GM18858 (cell line): ENCODE measurements at regions not wholly inside any gene's neighbourhood (a gene's known extent, or its start where the extent isn't known, plus 50 kb on each side); places are given as distances from the start of the nearest gene placed in this dataset.
"Not testable (repeated sequence)": the region's sequence is repeated elsewhere in the genome, so short reads cannot be mapped to it uniquely, and the experiment has no call there.

Experiments used
- ATAC-seq: cut with Tn5 transposase; IDR thresholded peaks from one replicate; pipeline ENCODE4 v1.9.1; 2021; ENCODE audit not compliant: unreplicated experiment

GRCh38 chr18:67805261-67805660 is 288.7 kb upstream of the DSEL start:
- no peak for ATAC-seq

DNA sequence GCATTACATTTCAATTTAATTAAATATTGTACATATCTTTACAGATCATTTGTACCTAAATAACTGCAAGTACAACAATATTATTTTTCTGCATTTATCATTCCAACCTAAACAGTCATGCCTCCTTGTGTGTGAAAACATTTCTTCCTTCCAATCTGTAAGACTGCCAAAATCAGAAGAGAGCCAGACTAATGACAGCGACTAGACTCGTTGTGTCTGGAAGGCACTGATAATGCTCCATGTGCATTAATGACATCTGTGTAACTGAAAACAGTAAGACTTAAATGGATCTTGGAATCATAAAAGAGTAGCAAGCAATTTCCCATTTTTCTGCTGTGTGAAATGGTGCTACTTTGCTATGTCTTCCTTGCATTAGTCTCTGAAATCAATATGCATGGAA is 278.0 kb upstream of the DSEL start:
- no peak for ATAC-seq

GRCh38 chr18:67790527-67790926 is 274.0 kb upstream of the DSEL start:
- no peak for ATAC-seq

DNA sequence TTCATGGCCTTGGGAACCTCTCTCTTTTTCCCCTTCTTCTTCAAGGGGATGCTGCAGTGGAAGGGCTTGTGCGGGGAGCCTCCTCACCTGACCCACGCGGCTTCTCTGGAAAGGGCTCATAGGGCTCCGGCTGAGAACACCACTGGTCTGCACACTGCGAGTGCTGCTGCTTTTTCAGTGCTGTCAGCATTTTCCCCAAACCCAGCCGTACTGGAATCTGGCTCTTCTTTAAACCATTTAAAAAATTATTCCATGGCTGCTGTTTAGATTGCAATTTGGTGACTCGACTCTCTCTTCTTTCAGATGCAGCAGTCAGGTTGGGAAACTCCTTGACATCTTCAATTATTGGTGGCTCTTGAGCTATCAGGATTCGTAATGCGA is 272.6 kb upstream of the DSEL start:
- ATAC-seq = no peak

DNA sequence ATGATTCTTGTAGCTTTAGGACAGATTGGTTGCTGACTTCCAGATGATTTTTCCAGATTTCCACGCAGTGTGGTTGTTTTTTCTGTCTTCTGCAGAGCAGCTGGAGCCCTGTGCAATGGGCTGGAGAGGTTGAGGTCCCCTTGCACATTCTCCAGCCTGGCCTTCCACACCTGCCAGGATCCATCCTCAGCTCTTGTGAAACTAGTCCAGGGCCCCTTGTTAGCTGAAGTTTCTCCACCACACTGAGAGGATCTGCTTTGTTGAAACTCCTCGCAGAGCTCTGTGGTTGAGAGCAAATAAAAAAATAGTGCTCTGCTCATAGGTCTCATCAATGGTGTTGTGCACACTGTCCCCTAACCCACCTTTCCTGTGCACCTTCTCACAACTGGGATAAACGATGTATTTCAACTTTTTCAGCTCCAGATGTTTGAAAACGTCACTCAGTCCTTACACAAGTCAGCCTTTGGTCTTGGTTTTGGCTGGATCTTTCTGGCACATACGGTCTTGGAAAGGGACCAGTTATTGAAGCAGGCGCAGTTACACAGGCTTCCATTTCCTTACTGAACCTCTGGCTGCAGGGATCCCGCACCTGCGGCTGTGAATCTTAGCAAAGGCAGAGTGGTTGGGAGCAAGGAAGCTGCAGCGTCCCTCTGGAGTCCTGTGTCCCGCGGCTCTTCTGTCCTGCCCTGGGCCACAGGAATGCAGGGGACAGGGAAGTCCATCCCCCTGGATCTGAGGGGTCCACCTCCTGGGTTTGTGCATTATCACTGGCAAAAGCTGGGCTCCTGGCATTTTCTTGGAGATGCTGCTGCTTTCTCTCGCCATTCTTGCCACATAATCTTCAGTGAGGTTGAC is 272.0 kb upstream of the DSEL start:
- ATAC-seq = no peak

DNA sequence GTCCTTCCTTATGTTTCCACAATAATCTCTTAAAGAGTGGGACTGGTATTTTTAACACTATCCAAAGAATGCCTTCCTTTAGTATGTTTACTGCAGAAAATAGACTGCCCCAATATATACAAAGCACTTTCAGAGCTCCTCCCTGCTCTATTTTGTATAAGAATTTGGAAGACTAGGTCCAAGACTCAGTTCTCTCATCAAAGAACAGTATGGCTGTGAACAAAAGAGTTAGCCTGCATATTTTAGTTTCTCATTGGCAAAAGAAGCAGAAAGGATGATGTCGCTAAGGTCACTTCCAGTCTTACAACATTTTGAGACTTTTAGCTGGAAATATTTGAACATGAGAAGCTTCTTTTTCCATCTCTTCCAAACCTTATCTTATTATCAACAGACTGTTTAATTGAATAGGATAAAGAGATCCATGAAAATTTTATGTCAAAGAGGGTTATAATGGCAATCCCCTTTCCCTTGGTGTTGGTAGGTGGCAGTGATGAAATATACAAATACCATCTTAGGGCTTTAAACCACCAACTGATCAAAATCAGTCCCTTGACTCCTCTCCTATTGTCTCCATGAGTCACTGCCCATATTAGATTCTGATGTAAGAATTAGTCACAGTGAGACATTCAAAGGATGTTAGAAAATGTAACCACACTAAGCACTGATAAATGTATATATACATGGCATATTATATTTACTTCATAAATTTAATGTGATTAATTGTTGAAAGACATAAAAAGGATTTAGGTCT is 266.9 kb upstream of the DSEL start:
- ATAC-seq = no peak

DNA sequence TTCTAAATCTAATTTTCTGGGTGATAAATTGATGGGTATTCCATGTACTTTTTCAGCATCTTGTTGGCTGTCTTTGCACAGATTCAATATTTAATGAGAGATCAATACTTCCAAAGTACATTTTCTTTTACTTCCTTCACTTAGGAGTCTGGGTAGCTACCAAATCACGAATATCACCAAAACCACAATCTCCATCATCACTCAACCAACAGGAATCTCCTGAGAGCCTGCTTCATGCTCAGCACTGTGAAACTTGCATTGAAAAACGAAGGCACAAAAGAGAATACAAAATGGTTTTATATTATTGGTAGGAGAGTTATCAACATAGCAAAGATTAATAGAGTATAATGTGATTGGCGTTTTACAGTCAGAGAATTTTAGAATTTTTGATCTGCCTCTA is 261.5 kb upstream of the DSEL start:
- ATAC-seq = no peak

DNA sequence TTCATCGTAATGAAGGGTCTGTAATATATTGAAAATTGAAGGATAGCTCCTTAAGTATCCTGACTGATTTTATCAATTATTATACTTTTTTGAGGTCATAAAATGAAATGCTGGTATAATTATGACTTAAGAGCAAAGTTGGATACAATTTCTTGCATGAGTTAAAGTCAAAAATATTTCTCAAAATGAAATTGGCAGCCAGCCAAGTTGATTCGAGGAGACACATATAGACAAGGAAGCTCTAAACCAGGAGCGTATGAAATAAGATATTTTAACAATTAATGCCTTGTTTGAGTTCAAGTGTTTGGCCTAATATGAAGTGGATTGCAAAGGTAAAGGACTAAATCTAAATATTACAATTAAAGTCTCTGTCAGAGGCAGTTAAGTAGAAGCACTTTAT is 260.4 kb upstream of the DSEL start:
- no peak for ATAC-seq

GRCh38 chr18:67771271-67771670 is 254.8 kb upstream of the DSEL start:
- no peak for ATAC-seq

DNA sequence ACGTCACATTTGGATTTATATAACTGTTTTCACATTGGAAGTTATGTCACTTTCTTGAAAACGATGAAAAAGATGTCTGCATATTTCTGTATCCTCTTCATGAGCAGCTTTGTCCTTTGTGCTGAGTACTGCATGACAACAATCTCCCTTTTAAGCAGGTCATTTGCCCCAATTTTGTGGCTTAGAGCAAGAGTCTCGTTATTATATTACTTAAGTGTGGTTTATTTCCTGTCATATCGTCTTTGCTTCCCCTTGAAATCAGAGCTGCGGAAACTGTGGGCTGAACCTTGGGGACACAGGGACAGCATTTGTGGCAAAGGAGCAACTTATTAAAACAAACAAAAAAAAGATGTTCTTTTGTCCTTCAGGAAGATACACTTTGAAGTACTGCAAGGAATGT is 254.0 kb upstream of the DSEL start:
- ATAC-seq = no peak

- peak; percentile 45 for ATAC-seq
These were observed 250.4 kb upstream of the DSEL start for GRCh38 chr18:67766930-67767329.

DNA sequence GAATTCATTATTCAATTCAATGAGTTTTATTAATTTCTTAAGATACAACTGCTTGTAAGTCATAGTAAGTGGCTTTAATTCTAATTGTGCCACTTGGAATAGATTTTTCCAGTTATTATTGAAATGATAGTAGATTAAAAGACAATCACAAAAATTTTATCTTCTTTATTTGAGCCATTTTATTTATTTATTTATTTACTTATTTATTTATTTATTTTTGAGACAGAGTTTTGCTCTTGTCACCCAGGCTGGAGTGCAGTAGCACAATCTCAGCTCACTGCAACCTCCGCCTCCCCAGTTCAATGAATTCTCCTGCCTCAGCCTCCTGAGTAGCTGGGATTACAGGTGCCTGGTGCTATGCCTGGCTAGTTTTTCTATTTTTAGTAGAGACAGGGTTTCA is 235.7 kb upstream of the DSEL start:
- ATAC-seq = not testable (repeated sequence)

- ATAC-seq = no peak
These were observed 226.4 kb upstream of the DSEL start for GRCh38 chr18:67742954-67743353.

GRCh38 chr18:67742525-67742924 is 226.0 kb upstream of the DSEL start:
- no peak for ATAC-seq

DNA sequence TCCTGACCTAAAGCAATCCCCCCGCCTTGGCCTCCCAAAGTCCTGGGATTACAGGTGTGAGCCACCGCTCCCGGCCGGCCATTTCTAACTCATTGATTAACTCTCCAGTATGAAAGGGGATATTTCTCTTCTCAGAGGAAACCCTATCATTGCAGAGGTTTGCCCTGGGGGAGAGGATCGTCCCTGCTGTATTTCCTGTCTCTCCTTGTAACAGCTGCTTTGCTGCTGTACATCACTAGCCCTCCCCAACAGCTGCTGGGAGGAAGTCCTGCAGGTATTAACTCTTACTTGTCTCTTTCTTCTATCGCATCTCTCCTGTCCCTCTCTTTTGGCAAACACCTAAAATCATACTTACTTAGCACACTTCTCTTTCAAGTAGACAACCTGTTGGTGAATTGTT is 219.0 kb upstream of the DSEL start:
- no peak for ATAC-seq

- ATAC-seq = no peak
These were observed 216.6 kb upstream of the DSEL start for GRCh38 chr18:67733088-67733487.

- no peak for ATAC-seq
These were observed 215.3 kb upstream of the DSEL start for GRCh38 chr18:67731851-67732250.

GRCh38 chr18:67730886-67731285 is 214.4 kb upstream of the DSEL start:
- no peak for ATAC-seq

DNA sequence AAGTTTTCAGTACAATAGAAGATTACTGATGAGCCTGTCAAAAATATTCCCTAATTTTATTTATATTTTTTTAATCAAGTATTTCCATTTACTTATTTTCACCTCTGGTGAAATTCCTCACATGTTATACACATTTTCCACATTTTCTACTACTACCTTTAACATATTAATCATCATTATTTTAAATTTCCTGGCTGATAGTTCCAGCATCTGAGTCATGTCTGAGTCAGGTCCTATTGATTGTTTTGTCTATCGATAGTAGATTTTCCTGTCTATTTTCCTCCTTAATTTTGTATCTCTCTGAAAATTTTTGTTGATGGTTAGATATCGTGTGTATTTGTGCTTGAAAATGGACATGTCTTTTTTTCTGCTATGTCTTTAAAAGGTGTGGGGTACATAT is 211.8 kb upstream of the DSEL start:
- no peak for ATAC-seq

- ATAC-seq = no peak
These were observed 210.4 kb upstream of the DSEL start for GRCh38 chr18:67726882-67727281.

GRCh38 chr18:67717800-67718199 is 201.3 kb upstream of the DSEL start:
- ATAC-seq = no peak

GRCh38 chr18:67715567-67715966 is 199.0 kb upstream of the DSEL start:
- ATAC-seq = no peak
